HUES48 (cell line): ENCODE measurements at regions not wholly inside any gene's neighbourhood (a gene's known extent, or its start where the extent isn't known, plus 50 kb on each side); places are given as distances from the start of the nearest gene placed in this dataset.

Experiments
- H3K27ac ChIP-seq: one replicate; pipeline ENCODE4 v1.7.0; 2013; ENCODE audit warnings: low read depth, low read length, inconsistent platforms
- H3K27me3 ChIP-seq: 2 replicates; pipeline ENCODE4 v1.6.1; 2013; ENCODE audit warnings: mild to moderate bottlenecking, low read length; ENCODE audit not compliant: control insufficient read depth, insufficient read depth
- H3K36me3 ChIP-seq: 2 replicates; pipeline ENCODE4 v1.6.1; 2013; ENCODE audit warnings: low read length; ENCODE audit not compliant: control insufficient read depth, insufficient read depth
- H3K4me1 ChIP-seq: 2 replicates; pipeline ENCODE4 v1.6.1; 2013; ENCODE audit warnings: mild to moderate bottlenecking, low read length; ENCODE audit not compliant: control insufficient read depth, insufficient read depth
- H3K4me3 ChIP-seq: 2 replicates; pipeline ENCODE4 v1.5.1; 2013; ENCODE audit warnings: mild to moderate bottlenecking, low read depth, low read length
- H3K9ac ChIP-seq: 2 replicates; pipeline ENCODE4 v1.6.1; 2013; ENCODE audit warnings: mild to moderate bottlenecking, low read depth, low read length, moderate library complexity
- H3K9me3 ChIP-seq: 2 replicates; pipeline ENCODE4 v1.6.1; 2013; ENCODE audit warnings: low read length; ENCODE audit not compliant: control insufficient read depth, insufficient read depth

GRCh38 chr16:85415196-85416090 lies 197.7 kb upstream of the GSE1 start:
- H3K27ac ChIP-seq, result no peak overlapping the region
- H3K4me3 ChIP-seq, result no peak overlapping the region
- no peaks in the 10 kb centered on the region for H3K4me1 ChIP-seq
- no peaks in the 10 kb centered on the region for H3K9me3 ChIP-seq
- no peaks in the 10 kb centered on the region for H3K36me3 ChIP-seq
- no peaks in the 10 kb centered on the region for H3K27me3 ChIP-seq
- H3K9ac ChIP-seq, result no peak overlapping the region

DNA sequence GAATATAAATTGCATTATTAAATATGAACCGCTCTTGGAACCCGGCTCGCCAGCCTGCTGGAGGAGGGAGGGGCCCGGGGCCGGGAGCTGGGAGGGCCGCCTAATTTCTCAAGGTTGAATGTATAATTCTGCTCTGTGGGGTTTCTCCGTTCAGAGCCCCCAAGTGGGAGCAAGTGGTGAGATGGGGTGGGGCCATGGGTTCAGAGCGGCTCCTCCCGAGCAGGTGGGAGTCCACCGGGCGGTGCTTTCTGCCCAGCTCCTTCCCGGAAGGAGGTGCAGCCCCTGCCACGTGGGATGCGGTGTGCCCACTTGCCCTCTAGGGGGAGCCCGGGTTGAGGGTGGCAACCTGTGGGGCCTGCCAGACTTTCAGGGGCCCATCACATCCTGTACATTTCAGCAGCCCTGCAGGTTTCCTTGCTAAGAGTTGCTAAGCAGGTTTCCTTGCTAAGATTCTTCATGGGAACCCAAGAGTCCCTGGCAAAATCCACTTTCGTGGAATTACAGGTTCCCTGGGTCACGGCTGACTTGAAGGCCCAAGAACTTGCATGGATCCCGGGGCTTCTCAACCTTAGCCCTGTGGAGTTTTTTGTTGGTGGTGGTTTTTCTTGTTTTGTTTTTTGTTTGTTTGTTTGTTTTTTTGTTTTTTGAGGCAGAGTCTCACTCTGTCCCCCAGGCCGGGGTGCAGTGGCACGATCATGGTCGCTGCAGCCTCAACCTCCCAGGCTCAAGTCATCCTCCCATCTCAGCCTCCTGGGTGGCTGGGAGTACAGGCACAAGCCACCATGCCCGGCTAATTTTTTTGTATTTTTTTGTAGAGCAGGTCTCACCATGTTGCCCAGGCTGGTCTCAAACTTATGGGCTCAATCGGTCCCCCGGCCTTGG lies 196.7 kb upstream of the GSE1 start:
- no peak overlapping the region for H3K4me3 ChIP-seq
- no peaks in the 10 kb centered on the region for H3K36me3 ChIP-seq
- H3K27me3 ChIP-seq, result no peaks in the 10 kb centered on the region
- H3K9me3 ChIP-seq, result no peaks in the 10 kb centered on the region
- no peak overlapping the region for H3K27ac ChIP-seq
- peaks cover 3% of the 10 kb centered on the region; the same call in 1 of the 2 replicates for H3K4me1 ChIP-seq
- H3K9ac ChIP-seq, result no peak overlapping the region

DNA sequence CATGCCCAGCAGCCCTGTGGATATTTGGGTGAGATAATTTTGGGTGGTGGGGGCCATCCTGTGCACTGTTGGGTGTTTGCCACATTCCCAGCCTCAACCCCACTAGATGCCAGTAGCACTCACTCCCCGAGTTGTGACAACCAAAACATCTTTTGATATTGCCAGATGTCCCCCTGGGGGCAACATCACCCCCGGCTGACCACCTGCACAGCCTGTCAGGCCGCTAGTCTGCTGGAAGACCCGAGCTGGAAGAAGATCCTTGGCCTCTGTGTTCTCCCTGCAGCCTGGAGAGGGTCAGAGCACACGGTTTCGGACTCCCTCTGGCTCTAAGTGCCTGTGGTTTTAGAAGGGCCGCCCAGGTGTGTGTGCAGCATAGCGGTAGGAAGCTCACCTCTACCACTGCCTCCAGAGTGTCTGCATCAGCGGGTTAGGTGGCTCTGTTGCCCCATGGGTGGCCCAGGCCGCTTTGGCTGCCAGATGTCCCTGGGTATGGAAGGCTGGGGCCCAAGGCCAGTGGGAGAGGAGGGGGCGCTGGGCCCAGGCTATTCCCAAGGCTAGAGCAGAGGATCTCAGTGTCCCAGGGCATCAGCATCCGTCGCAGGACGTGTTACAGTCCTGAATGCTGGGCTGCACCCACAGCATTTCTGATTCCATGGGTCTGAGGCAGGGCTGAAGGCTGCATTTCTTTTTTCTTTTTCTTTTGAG lies 195.8 kb upstream of the GSE1 start:
- no peak overlapping the region for H3K4me3 ChIP-seq
- no peak overlapping the region for H3K27ac ChIP-seq
- H3K27me3 ChIP-seq, result no peaks in the 10 kb centered on the region
- H3K4me1 ChIP-seq, result peaks cover 8% of the 10 kb centered on the region; the same call in 1 of the 2 replicates
- no peaks in the 10 kb centered on the region for H3K9me3 ChIP-seq
- no peaks in the 10 kb centered on the region for H3K36me3 ChIP-seq
- H3K9ac ChIP-seq, result no peak overlapping the region

DNA sequence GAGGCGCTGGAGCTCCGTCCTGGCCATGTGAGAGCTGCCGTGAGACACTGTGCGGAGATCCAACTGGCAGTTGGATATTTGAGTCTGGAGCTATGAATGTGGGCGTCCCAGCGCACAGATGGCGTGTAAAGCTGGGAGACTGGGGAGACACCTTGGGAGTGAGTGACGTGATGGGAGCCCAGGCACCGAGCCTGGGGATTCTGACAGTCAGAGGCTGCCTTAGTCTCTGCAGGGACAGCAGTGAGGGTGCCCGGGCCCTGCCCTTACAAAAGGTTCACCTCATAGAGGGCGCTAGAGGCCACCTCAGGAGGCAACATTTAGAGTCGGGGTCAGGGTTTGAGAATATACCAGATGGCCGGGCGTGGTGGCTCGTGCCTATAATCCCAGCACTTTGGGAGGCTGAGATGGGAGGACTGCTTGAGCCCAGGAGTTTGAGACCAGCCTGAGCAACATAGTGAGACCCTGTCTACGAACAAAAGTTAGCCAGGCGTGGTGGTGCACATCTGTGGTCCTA lies 194.1 kb upstream of the GSE1 start:
- H3K27me3 ChIP-seq, result no peaks in the 10 kb centered on the region
- H3K4me1 ChIP-seq, result peaks cover 8% of the 10 kb centered on the region; the same call in 1 of the 2 replicates
- H3K4me3 ChIP-seq, result no peak overlapping the region
- no peak overlapping the region for H3K9ac ChIP-seq
- no peaks in the 10 kb centered on the region for H3K36me3 ChIP-seq
- H3K9me3 ChIP-seq, result no peaks in the 10 kb centered on the region
- H3K27ac ChIP-seq, result no peak overlapping the region

- no peaks in the 10 kb centered on the region for H3K36me3 ChIP-seq
- H3K4me1 ChIP-seq, result peaks cover 8% of the 10 kb centered on the region; the same call in 1 of the 2 replicates
- H3K9ac ChIP-seq, result no peak overlapping the region
- H3K4me3 ChIP-seq, result no peak overlapping the region
- H3K9me3 ChIP-seq, result no peaks in the 10 kb centered on the region
- no peaks in the 10 kb centered on the region for H3K27me3 ChIP-seq
- H3K27ac ChIP-seq, result no peak overlapping the region
Measured at GRCh38 chr16:85419503-85420408, 193.4 kb upstream of the GSE1 start.

- Histone ChIP-seq H3K9ac (no peak overlapping the region), H3K27ac (no peak overlapping the region), H3K4me1 (peaks cover 8% of the 10 kb centered on the region; the same call in 1 of the 2 replicates), H3K4me3 (no peak overlapping the region), H3K27me3 (no peaks in the 10 kb centered on the region), H3K36me3 (no peaks in the 10 kb centered on the region), H3K9me3 (no peaks in the 10 kb centered on the region)
Measured at GRCh38 chr16:85420501-85421337, 192.4 kb upstream of the GSE1 start.

DNA sequence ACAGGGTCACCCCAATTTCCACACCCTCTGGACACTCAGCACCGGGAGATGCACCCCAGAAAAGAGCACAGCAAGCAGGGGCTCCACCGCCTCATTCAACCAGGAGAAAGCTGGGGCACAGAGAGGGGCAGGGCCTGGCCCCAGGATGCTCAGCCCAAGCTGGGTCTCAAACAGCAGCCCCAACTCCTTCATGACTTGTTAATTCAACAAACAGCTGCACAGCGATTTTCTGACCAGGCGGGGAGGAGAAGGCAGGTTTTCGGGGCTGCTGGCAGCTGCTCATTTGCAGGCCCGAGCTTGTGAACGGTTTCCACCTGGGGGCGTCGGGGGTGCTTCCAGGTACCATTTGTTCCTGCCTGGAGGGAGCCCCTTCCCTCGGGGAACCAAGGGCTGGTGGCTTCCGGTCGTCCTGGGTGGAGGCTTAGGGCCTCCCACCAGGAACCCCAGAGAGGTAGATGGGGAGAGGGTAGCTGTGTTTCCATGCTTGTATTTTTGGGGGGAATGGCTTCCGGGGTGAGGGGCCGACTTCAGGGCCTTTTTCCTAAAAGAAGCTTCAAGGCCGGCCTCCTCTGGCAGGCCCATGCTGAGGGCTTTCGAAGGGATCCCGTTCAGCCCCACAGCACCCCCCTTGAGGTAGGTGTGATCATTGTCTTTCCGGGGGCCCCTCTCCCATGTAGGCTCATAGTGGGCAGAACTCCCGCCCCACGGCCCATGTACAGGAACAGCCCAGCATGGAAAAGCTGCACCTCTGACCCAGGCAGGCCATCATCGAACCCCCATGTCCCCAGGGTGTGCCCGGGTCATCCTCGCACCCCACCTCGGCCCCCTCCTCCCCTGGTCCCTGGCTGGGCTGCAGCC lies 191.6 kb upstream of the GSE1 start:
- no peaks in the 10 kb centered on the region for H3K27me3 ChIP-seq
- H3K36me3 ChIP-seq, result no peaks in the 10 kb centered on the region
- no peaks in the 10 kb centered on the region for H3K9me3 ChIP-seq
- H3K27ac ChIP-seq, result no peak overlapping the region
- H3K4me3 ChIP-seq, result no peak overlapping the region
- H3K9ac ChIP-seq, result no peak overlapping the region
- H3K4me1 ChIP-seq, result peaks cover 8% of the 10 kb centered on the region; the same call in 1 of the 2 replicates

GRCh38 chr16:85422196-85422631 lies 190.9 kb upstream of the GSE1 start:
- Histone ChIP-seq H3K27me3 (no peaks in the 10 kb centered on the region), H3K4me1 (peaks cover 8% of the 10 kb centered on the region; the same call in 1 of the 2 replicates), H3K9me3 (no peaks in the 10 kb centered on the region), H3K27ac (no peak overlapping the region), H3K9ac (no peak overlapping the region), H3K4me3 (no peak overlapping the region), H3K36me3 (no peaks in the 10 kb centered on the region)
